ENCODE measurements at regions not wholly inside any gene's neighbourhood (a gene's known extent, or its start where the extent isn't known, plus 50 kb on each side); places are given as distances from the start of the nearest gene placed in this dataset.

DNA sequence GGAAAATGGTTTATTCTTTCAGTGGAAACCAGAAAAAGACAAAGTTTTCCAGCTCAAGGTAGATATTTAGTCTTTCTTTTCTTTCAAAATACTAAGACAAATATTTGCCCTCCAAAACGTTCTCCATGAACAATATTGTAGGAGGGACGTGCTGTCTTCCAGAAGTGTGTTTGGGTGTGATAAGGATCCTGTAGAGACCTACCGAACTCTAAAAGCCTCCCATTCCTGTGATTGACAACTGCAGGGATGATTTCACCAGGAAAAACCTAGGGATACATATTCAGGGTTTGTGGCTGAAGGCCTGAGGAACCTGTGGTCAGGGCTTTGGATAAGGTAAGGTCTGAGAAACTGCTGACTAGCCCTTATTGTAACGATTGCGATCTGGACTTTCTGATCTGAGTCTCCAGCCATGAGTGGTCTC is 167.1 kb downstream of the ZNF648 start:
- no peak overlapping the region for H2AFZ ChIP-seq (ENCODE audit: low read length)
- no peak overlapping the region for H3K56ac ChIP-seq (ENCODE audit: insufficient read length, low read depth, low read length)
- H3K14ac ChIP-seq (ENCODE audit: insufficient read depth, low read length): no peak overlapping the region
- H3K23ac ChIP-seq (ENCODE audit: insufficient read length, low read depth, low read length): no peak overlapping the region
- no peaks in the 10 kb centered on the region for H3K23me2 ChIP-seq (ENCODE audit: insufficient read length, low read depth, low read length, poor library complexity, severe bottlenecking)
- no peaks in the 10 kb centered on the region for H3K27me3 ChIP-seq (ENCODE audit: insufficient read depth, low read length)
- H3K79me1 ChIP-seq (ENCODE audit: insufficient read depth, low read depth, low read length, poor library complexity, severe bottlenecking): no peaks in the 10 kb centered on the region
- no peak overlapping the region for H4K5ac ChIP-seq (ENCODE audit: insufficient read length, low read depth, low read length)
- no peak overlapping the region for H2BK5ac ChIP-seq (ENCODE audit: insufficient read length, low read length)
- H3K4me1 ChIP-seq (ENCODE audit: insufficient read depth, low read length): no peaks in the 10 kb centered on the region
- no peaks in the 10 kb centered on the region for H3K79me2 ChIP-seq (ENCODE audit: insufficient read depth, low read length)
- no peak overlapping the region for H3K4ac ChIP-seq (ENCODE audit: low read depth, low read length)
- no peak overlapping the region for H2BK15ac ChIP-seq (ENCODE audit: low read depth, low read length)
- H3T11ph ChIP-seq (ENCODE audit: low read length): no peak overlapping the region
- H4K91ac ChIP-seq (ENCODE audit: insufficient read length, low read depth, low read length): no peak overlapping the region
- Mint-ChIP-seq H3K4me3 (no peak overlapping the region), H3K27me3 (ENCODE audit: low read depth) (peaks cover 2% of the 10 kb centered on the region), H3K27ac (no peak overlapping the region), H3K4me1 (0 out of 4 replicates have a peak, but pooled peaks cover 0 to 5% of the 10 kb centered on the region in 2 experiments), H3K9me3 (peaks cover 6 to 8% of the 10 kb centered on the region in 2 experiments; a peak in 4 of 5 replicates), H3K36me3 (ENCODE audit: insufficient read depth in 1 of 3, low read depth in 3 of 3) (no peaks in the 10 kb centered on the region)
- TF ChIP-seq, protein P1, sequence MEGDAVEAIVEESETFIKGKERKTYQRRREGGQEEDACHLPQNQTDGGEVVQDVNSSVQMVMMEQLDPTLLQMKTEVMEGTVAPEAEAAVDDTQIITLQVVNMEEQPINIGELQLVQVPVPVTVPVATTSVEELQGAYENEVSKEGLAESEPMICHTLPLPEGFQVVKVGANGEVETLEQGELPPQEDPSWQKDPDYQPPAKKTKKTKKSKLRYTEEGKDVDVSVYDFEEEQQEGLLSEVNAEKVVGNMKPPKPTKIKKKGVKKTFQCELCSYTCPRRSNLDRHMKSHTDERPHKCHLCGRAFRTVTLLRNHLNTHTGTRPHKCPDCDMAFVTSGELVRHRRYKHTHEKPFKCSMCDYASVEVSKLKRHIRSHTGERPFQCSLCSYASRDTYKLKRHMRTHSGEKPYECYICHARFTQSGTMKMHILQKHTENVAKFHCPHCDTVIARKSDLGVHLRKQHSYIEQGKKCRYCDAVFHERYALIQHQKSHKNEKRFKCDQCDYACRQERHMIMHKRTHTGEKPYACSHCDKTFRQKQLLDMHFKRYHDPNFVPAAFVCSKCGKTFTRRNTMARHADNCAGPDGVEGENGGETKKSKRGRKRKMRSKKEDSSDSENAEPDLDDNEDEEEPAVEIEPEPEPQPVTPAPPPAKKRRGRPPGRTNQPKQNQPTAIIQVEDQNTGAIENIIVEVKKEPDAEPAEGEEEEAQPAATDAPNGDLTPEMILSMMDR (conservative IDR thresholded peaks at IDR 0.05): no peak
- no peaks in the 10 kb centered on the region for H3K9me3 ChIP-seq (ENCODE audit: control insufficient read depth, low read depth, low read length)
- H2BK12ac ChIP-seq (ENCODE audit: insufficient read length, low read depth, low read length): no peak overlapping the region
- H3K9ac ChIP-seq (ENCODE audit: extremely low read depth, insufficient read length, low read length): no peak overlapping the region
- H4K8ac ChIP-seq (replicated peaks; ENCODE audit: insufficient read length, low read depth, low read length): no peak overlapping the region
- no peak overlapping the region for H3K18ac ChIP-seq (ENCODE audit: insufficient read length, low read depth, low read length)
- H2AK5ac ChIP-seq (ENCODE audit: insufficient read length, low read length): no peak overlapping the region
- H4K20me1 ChIP-seq (ENCODE audit: control insufficient read depth, insufficient read depth, insufficient read length): no peaks in the 10 kb centered on the region
- H3K27ac ChIP-seq (ENCODE audit: insufficient read length, low read depth, low read length): no peak overlapping the region
- no peak overlapping the region for H2BK120ac ChIP-seq (ENCODE audit: low read depth, low read length, poor library complexity, severe bottlenecking)
- no peak for DNase-seq
- no peak overlapping the region for H3K4me2 ChIP-seq (ENCODE audit: insufficient read depth, insufficient read length, low read length)
- no CpG with 5 or more reads among the region's 5 CpGs for WGBS (ENCODE audit: extremely low coverage, insufficient read length, low lambda C conversion rate)
- no peak overlapping the region for H2BK20ac ChIP-seq (ENCODE audit: low read depth, low read length, poor library complexity, severe bottlenecking)
